NCI-H345 treated with DMSO at 0.1 percent for 48 hours (cell line): ENCODE measurements at regions not wholly inside any gene's neighbourhood (a gene's known extent, or its start where the extent isn't known, plus 50 kb on each side); places are given as distances from the start of the nearest gene placed in this dataset.
"Not testable (repeated sequence)": the region's sequence is repeated elsewhere in the genome, so short reads cannot be mapped to it uniquely, and the experiment has no call there.

Experiments
- DNase-seq: peaks from one replicate; lab custom pipeline; 2025; ENCODE audit not compliant: unreplicated experiment; lab: John Stamatoyannopoulos, UW

DNA sequence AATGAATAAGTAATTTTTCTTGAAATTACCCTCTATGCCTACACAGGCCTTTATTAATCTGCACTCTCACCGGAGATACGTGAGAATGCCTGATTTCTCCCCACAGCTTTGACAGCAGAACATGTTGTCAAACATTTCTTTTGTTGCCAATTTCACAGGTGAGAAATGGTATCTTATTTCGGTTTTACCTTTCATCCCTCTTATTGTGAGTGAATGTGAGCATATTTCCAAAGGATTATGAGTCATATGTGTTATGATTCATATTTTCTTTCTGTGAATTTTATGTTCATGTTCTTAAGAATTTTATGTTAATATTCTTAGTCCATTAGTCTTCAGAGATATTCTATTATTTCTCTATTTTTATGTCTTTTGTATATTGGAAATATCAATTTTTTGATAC lies 965.1 kb downstream of the CCSER2 start:
- DNase-seq, result no peak

DNA sequence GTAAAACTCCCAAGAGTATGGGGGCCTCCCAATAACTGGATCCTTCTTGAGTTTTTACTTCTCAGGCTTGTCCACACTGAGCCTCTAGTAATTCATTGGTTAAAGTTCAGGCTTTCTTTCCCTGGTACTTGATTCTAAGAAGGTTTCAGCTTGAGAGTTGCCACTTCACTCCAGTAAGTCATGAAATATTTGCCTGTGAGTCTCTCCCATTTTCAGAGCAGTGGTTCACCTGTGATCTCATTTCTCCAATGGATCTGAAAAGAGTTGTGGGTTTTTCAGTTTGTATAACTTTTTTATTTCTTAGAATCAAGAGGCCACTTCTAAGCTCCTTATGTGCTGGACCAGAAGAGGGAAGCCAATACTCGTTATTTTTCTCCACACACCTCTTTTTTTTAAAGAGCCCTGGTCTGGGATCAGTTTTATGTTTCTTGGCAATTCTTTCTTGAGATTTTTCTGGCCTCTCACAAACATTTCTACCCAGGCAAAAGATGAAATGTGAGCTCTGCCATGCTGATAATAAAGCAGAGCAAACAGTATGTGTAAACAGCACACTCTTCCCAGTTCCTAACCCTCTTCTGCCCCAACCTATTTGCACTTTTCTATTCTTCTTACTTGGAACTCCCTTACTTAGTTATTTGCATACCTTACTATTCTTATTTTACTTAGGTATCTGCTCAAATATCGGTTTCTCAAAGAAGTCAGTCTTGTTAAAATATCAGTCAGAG lies 983.4 kb downstream of the CCSER2 start:
- DNase-seq, result no peak

DNA sequence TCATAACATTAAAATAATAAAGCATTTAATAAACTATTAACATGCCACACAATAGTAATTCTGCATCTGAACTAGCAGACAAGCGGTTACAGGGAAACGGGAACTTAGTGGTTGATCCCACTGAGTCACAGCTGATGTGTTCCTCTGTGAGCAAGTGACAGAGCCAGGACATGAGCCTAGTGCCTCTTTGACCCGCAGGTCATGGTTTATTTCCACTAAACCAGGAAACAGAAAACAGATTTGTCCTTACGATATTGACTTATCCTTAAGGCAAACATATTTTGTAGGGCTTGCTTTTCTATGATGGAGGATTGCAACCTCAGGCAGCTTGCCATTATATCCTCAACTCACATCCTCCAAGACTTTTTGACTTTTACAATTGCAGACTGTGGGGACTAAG lies 987.3 kb downstream of the CCSER2 start:
- no peak for DNase-seq

DNA sequence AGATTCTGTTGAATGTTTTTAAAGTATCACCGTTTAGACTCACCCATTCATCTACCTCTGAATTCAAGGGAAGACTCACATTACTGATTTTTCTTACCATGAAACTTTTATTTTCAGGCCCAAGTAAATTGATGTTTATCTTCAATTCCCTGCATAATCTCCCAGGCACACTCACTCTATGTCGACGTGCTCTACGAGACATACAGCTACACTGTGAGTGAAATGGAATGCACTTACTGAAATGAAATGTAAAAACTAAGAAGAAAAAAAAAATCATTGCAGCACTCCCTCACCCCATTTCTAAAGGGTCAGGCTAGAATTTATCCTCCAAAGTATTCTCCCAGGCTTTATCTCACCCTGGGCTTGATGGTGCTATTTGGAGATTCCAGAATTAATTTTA lies 987.9 kb downstream of the CCSER2 start:
- no peak for DNase-seq

DNA sequence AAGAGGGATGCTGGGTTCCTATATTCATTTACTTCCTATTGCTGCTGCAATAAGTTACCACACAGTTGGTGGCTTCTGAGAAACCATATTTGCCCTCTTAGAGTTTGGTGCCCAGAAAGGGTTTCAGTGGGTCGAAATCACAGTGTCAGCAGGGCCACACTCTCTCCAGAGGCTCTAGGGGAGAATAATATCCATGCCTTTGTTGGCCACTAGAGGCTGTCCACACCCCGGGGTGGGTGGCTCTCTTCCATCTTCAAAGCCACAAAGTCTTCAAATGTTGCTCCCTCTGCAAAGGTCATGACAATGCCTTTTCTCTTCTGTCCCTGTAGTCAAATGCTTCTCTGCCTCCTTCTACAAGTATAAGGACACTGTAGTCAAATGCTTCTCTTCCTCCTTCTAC lies 989.4 kb downstream of the CCSER2 start:
- DNase-seq, result no peak

DNA sequence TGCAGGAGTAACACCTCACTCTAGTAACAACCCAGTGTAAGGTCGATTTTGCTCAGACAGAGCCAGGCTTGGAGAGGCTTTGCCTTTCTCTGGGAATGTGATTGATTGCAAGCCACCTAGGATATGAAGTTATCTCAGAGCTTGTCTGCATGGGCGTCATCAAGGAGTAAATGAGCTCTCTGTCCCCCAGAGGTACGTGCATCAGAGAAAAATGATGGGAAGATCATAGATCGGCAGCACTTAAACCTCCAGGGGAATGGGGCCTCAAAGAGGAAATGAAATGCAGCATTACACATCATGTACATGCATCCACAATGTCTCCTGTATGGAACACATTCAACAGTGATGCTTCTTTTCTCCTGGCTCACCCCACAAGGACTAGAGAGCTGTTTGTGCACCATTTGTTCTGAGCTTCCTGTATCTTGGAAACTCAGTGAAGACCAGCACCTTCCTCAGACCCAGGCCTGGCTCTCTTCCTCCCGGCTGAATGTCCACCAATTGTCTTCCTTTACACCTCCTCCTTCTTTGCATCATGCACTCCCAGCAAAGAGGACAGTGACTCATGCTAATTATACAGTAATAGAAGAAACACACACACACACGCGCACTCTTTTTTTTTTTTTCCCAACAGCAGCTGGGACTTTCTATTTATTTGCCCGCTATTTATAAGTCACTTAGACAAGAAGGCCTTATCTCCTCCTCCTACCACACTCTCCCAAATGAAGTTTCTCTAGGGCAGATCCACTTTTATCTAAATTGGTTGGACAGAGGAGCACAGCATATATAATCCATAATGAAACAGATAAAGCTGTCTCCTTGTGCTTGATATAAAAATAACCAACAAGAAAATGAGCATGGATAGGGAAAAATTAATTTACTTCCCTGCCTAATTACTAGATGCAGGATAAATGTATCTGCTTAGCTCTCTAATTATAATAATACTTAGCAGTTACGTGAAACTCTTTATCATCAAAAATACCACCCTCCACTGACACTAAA lies 990.7 kb downstream of the CCSER2 start:
- no peak for DNase-seq

DNA sequence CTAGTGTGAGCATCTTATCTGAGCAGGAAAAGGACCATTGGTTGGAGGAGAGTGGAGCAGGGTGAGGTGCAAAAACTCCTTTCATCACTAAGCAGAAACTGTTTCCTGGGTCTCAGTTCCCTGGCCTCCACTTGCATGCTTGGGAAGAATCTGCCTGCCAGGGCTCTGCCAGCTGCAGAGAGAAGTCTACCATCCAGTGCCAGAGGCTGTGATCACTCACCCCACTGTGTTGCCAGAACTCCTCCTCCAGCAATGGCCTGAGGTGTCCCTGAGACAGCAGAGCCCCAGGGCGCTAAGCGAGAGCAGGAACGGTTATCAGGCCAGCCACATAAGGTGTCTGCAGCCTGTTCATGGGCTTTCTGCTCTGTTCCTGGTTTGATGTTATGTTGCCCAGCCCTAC lies 991.4 kb downstream of the CCSER2 start:
- no peak for DNase-seq

DNA sequence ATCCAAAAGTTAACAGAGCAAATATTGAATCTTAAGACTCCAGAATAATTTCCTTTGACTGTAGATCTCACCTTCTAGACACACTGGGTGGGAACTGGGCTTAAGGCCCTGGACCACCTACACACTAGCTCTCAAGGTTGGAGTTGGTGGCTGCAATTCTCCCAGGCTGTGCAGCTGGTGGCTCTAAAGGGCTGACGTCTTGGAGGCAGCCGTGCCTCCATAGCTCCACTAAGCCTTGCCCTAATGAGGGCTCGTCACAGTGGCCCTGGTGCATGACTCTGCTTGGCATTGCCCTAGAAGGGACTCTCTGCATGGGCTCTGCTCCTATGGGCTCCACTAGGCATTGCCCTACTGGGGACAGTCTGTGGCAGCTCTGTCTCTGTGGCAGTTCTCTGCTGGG lies 1005.2 kb downstream of the CCSER2 start:
- no peak for DNase-seq

DNA sequence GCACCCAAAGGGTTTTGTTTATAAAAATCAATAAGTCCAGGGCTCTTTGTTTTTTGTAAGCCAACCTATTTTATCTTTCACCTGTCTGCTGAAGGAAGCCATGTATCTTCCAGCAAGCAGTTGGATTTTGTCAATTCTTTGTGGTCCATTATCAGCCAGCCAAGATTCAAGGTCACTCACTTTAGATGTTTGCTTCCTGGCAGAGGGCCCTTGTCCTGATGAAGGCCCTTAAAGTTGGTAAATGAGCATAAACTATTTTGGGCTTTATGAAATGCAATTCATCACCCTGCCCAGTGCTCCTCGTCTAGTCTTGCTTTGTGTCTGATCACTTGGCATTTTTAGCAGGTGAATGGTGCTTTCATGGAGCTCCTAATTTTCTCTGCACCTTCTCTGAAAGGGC lies 1004.2 kb downstream of the GRID1 start:
- DNase-seq, result peak; percentile 20

DNA sequence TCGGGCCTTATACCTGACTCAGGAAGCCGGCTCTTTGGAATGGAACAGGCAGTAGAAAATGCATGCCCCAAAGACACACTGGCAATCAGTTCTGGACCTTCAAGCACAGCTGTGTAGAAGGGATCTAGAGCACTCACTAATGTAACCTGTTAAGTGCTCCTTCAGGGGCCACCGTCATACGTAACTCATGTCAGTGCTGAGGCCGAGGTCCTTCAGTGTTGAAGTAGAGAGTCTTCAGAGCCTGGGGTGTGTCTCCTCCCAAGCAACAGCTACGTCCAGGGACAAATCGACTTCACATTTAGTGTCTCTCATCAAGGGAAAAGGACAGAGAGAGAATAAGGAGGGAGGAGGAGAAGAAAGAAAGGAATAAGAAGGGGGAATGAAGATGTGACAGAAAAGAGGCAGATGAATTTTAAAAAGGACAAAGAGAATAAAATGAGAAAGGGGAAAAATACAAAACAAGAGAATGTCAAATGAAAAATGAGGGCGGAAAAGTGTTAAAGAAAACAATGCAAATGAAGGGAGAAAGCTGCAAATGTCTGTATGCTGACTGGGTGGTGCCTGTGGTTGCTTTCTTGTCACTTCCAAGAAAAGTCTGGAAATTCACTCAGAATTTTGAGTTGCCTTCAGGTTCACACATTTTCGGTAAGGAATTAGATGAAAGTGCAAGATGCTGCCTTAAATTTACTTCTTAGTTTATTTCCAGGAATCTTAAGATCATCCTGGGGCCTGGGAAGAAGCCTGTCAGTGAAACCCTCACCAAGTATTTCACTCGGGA lies 989.4 kb downstream of the GRID1 start:
- no peak for DNase-seq

DNA sequence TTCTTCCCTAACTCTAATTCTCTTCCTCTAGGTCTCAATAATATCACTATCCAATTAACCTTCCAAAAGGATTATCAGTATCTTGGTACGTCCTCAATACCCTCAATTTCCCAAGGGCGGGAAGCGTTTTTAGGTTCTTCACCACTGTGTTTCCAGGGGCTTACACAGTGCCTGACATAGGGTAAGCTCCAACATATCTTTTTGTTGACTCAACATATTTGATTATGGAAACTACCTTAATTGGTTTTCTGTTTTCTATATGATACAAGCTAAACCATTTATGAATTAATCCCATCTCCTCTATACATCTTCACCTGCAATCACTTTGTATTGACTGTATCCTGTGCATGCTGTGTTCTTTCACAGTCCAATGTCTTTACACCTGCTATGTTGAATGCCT lies 987.3 kb downstream of the GRID1 start:
- no peak for DNase-seq

DNA sequence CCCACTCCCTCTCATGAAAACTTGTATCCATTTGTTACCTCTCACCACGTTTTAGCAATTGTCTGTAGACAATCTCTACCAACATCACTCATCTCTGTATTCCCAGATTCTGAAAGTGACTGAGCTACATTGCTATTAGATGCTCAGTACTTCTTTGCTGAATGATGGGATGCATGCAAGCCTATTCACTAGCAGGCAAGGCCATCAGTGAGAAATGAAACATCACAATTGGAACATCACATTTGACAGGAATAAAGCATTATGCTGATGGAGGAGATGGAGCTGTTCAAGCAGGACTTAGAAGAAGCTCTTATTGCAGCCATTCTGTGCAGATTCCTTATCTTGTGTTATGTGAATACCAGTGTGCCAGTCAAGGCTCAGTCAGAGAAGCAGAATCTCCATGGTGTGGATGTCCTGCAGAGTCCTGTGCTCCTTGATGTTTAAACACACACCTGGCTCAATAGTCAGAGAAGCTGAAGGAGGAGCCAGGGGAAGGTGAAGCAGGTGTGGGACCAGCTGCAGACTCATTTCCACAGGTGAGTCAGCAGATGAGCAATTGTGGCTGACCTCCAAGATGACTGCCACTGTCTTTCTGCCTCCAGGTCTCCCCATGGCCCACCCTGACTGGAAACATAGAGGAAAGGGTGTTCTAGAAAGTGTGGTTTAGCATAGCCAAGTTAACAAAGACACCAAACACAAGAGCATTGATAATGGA lies 965.5 kb downstream of the GRID1 start:
- no peak for DNase-seq

DNA sequence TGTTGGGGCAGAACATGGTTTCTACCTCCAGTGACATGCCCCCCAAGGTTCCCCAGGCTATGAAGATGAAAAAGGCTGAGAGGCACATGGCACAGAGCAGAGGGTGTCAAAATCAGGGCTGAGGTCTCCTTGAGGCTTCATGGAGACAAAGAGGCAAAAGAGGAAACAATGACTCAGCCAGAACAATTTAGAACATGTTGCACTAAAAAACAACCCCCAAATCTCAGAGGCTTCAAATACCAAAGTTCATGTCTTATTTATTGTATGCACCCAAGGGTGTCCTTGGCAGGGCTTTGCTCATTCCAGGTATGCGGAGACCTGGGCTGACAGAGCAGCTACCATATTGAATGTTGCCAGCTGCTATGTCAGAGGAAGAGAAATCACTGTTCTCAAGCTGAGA lies 964.1 kb downstream of the GRID1 start:
- DNase-seq, result no peak

DNA sequence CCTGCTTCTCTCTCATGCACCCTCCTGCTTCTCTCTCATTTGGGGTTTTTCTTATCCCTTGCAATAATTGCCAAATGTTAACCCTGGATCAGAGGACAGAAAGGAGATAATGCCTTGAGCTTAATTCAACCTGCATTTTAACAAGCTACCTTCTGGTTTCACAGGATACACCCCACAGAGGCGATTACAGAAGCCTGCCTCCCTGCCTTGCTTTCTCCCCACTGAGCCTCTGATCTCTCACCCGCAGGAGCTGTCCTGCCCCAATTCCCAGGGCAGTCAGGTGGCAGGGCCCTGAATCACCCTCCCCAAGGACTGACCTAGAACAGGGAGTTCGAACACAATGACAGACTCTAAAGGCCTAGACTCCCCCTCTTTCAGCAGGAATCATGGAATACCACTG lies 959.5 kb downstream of the GRID1 start:
- no peak for DNase-seq

DNA sequence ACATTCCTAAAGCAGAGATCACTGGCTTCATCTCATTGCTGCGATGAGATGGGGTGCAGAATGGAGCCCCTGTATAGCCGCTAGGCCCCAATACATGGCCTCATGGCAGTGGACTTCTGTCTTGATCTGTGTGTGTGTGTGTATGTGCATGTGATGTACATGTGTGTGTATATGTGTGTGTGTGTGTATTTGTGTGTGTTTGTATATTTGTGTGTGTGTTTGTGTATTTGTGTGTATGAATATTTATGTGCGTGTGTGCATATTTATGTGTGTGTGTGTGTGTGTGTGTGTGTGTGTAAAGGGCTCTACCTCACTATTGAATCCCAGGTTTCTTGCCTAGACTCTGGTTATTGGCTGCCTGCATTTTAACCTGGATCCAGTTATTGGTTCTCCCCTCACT lies 958.2 kb downstream of the GRID1 start:
- no peak for DNase-seq

DNA sequence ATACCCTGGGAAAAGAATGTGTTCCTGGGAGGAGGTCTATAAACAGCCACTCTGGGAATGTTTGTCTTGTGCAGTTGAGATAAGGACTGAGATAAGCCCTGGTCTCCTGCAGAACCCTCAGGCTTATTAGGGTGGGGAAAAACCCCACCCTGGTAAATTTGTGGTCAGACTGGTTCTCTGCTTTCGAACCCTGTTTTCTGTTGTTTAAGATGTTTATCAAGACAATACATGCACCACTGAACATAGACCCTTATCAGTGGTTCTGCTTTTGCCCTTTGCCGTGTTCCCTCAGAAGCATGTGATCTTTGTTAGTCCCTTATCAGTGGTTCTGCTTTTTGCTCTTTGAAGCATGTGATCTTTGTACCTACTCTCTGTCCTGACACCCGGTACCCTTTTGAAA lies 956.0 kb downstream of the GRID1 start:
- DNase-seq, result not testable (repeated sequence)

DNA sequence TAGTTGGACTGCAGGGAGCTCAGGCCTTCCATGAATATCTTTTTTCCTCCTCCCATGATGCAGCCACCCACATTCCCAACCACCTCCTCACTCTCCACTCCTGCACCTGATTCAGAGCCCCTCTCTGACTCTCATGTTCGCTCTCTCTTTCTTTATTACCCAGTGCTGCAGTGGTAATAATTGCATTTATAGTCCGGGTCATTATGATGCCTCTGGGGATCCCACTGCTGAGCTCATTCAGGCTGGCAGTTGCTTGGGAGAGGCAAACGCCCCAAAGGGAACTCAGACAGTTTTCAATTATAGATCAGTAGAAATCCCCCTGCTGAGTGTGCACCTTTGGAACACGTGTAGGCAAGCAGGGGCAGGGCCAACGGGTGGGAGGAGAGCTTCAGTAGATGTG lies 953.0 kb downstream of the GRID1 start:
- no peak for DNase-seq

DNA sequence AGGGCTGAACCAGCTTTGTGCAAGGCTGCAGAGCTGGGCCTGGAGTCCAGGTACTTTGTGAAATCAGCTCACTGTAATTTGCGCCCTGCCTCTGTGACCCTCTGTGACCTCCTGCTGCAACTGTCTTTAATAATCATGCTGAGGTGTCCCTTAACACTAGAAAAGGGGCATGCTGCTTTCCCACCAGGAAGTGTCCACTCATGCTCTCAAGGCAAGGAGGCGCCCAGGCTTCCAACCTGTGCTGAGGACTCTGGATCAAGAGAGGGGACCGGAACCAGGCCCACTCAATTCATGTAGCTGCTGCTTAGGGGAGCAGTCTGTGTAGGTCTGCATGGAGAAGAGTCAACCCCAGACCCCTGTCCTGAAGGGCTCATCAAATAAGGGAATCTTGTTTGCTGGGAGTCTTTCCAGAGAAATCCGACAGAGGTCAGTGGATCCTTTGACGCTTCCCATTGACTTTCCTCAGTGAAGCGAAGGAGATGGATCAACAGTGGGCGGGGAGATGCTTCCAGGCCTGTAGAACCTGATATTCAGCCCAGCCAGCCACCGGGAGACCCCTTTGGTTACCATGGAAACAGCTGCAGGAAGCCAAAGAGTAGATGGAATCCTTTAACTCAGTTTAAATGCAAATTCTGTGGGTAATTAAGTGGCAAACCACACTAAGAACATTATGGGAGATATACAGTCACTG lies 945.9 kb downstream of the GRID1 start:
- no peak for DNase-seq

DNA sequence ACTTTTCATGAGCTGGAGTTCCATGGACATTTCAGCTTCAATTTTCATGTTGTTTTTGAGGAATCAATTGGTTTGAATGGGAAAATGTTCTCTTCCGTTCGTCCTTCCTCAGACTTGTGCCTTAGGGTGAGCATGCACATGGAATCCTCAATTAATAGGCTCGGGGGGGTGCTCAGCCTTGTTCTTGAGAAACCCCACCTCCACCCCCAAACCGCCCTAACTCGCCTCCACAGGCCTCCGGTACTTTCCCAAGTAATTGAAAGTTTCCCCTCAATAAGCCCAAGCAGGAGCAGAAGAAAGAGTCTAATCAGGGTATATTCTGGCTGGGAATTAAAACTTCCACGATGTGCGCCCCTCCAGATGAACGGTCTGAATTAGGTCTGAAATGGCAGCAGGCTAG lies 945.2 kb downstream of the GRID1 start:
- DNase-seq, result no peak

DNA sequence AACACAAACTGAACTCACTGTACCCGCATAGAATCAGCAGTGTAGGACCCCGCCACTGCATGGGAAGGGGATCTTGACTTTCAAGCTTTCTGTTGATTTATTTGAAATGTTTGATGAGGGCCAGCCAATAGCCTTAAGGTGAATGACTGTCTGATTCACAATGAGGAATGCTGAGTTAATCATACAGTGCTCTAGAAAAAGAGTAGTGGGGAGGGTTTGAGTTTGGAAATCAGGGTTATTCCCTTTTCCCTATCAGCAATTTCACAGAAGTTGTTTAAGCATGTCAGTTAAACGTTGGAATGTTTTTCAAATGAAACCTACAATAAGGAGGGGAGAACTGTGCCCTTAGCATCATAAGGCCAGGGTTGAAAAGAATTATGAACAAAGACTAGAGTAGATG lies 937.5 kb downstream of the GRID1 start:
- no peak for DNase-seq
